ENCODE measurements at regions not wholly inside any gene's neighbourhood (a gene's known extent, or its start where the extent isn't known, plus 50 kb on each side); places are given as distances from the start of the nearest gene placed in this dataset.

GRCh38 chr12:34390846-34391700 lies 368.8 kb downstream of the ALG10 start:
- no peak for TF ChIP-seq CTCF (IDR thresholded peaks at IDR 0.05)
- no peak for TF ChIP-seq POLR2AphosphoS5 (IDR thresholded peaks at IDR 0.05)
- TF ChIP-seq POLR2A (IDR thresholded peaks at IDR 0.05) = no peak
- no peak for TF ChIP-seq EP300 (IDR thresholded peaks at IDR 0.05; ENCODE audit: low read depth)
- in situ Hi-C loops (cut with MboI; ENCODE audit: low pct_ligation_motif_present in 1 of 4, low pct_unique_long_range_greater_than_20kb in 1 of 4, low sequenced_read_pairs in 3 of 4) (loop anchor here in 1 of 4 donors (25.0 kb wide), 1 partner anchor 104 kb away; no protein-coding TSS in a partner anchor), intact Hi-C loops (cut with DNase I; ENCODE audit: low total_unique reads) (no loop called here)
- Histone ChIP-seq H3K4me1 (no peaks in the 10 kb centered on the region), H3K4me3 (no peak overlapping the region), H3K27ac (no peak overlapping the region), H3K9me3 (peaks cover 11 to 18% of the 10 kb centered on the region in 2 donors), H3K27me3 (no peaks in the 10 kb centered on the region), H3K36me3 (no peaks in the 10 kb centered on the region)
- DNase-seq = no peak
- 76 to 79% methylated on average over 10 to 24 of the region's 24 CpGs for WGBS, 2 donors (ENCODE audit: low coverage in 1 of 2)

- H3K9me3 ChIP-seq = peaks cover 11 to 18% of the 10 kb centered on the region in 2 donors
- H3K27me3 ChIP-seq = no peaks in the 10 kb centered on the region
- in situ Hi-C loops (cut with MboI; ENCODE audit: low pct_ligation_motif_present in 1 of 4, low pct_unique_long_range_greater_than_20kb in 1 of 4, low sequenced_read_pairs in 3 of 4) = loop anchor here in 1 of 4 donors (25.0 kb wide), 1 partner anchor 105 kb away; no protein-coding TSS in a partner anchor
- H3K4me1 ChIP-seq = no peaks in the 10 kb centered on the region
- no peak overlapping the region for H3K27ac ChIP-seq
- TF ChIP-seq EP300 (IDR thresholded peaks at IDR 0.05; ENCODE audit: low read depth) (no peak), POLR2A (IDR thresholded peaks at IDR 0.05) (no peak), CTCF (IDR thresholded peaks at IDR 0.05) (no peak), POLR2AphosphoS5 (IDR thresholded peaks at IDR 0.05) (no peak)
- no peaks in the 10 kb centered on the region for H3K36me3 ChIP-seq
- no peak for DNase-seq
- no peak overlapping the region for H3K4me3 ChIP-seq
- intact Hi-C loops (cut with DNase I; ENCODE audit: low total_unique reads) = no loop called here
- WGBS, 2 donors (ENCODE audit: low coverage in 1 of 2) = 30 to 79% methylated on average over 2 to 37 of the region's 37 CpGs
These were observed 369.7 kb downstream of the ALG10 start for GRCh38 chr12:34391771-34392581.

- TF ChIP-seq CTCF (IDR thresholded peaks at IDR 0.05) (no peak), POLR2A (IDR thresholded peaks at IDR 0.05) (no peak), POLR2AphosphoS5 (IDR thresholded peaks at IDR 0.05) (no peak), EP300 (IDR thresholded peaks at IDR 0.05; ENCODE audit: low read depth) (no peak)
- WGBS, 2 donors (ENCODE audit: low coverage in 1 of 2) = 79% methylated on average over 14 of the region's 14 CpGs; no CpG with 5 or more reads in 1 of the 2 donors
- H3K27ac ChIP-seq = no peak overlapping the region
- no peaks in the 10 kb centered on the region for H3K36me3 ChIP-seq
- intact Hi-C loops (cut with DNase I; ENCODE audit: low total_unique reads) = no loop called here
- peaks cover 11 to 18% of the 10 kb centered on the region in 2 donors for H3K9me3 ChIP-seq
- H3K27me3 ChIP-seq = no peaks in the 10 kb centered on the region
- H3K4me1 ChIP-seq = no peaks in the 10 kb centered on the region
- no peak overlapping the region for H3K4me3 ChIP-seq
- DNase-seq = no peak
- in situ Hi-C loops (cut with MboI; ENCODE audit: low pct_ligation_motif_present in 1 of 4, low pct_unique_long_range_greater_than_20kb in 1 of 4, low sequenced_read_pairs in 3 of 4) = loop anchor here in 1 of 4 donors (25.0 kb wide), 1 partner anchor 105 kb away; no protein-coding TSS in a partner anchor
These were observed 370.4 kb downstream of the ALG10 start for GRCh38 chr12:34392741-34393085.
